GM21576 (cell line): ENCODE measurements at regions not wholly inside any gene's neighbourhood (a gene's known extent, or its start where the extent isn't known, plus 50 kb on each side); places are given as distances from the start of the nearest gene placed in this dataset.

Experiments used
- ATAC-seq: cut with Tn5 transposase; IDR thresholded peaks from one replicate; pipeline ENCODE4 v1.9.1; 2021; ENCODE audit warnings: mild to moderate bottlenecking, moderate library complexity; ENCODE audit not compliant: unreplicated experiment

- no peak for ATAC-seq
Observed at GRCh38 chr2:12227941-12228608, 481.6 kb downstream of the LPIN1 start.

DNA sequence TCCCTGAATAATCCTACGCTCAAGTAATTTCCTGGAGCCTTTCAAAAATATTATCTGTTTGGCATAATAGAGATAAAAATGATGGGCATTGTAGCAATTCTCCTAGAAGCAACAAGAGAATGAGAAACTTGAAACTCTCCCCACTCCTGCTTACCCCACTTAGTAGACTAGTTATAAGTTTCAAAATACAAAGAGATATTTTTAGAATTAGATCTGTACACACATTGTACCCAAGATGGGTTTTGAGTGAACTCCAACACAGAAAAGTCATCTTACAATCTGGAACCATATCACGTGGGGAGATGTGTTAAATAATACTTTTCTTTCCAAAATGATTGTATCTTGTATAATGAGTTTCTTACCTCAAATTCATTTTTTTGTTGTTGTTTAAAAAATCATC, 484.9 kb downstream of the LPIN1 start:
- ATAC-seq = no peak

GRCh38 chr2:12232876-12233275, 483.9 kb upstream of the TRIB2 start:
- no peak for ATAC-seq

- no peak for ATAC-seq
Observed at GRCh38 chr2:12236136-12236844, 480.4 kb upstream of the TRIB2 start.

GRCh38 chr2:12240206-12240605, 476.5 kb upstream of the TRIB2 start:
- no peak for ATAC-seq

- ATAC-seq = no peak
Observed at GRCh38 chr2:12243381-12243780, 473.4 kb upstream of the TRIB2 start.

- no peak for ATAC-seq
Observed at GRCh38 chr2:12244070-12244469, 472.7 kb upstream of the TRIB2 start.

DNA sequence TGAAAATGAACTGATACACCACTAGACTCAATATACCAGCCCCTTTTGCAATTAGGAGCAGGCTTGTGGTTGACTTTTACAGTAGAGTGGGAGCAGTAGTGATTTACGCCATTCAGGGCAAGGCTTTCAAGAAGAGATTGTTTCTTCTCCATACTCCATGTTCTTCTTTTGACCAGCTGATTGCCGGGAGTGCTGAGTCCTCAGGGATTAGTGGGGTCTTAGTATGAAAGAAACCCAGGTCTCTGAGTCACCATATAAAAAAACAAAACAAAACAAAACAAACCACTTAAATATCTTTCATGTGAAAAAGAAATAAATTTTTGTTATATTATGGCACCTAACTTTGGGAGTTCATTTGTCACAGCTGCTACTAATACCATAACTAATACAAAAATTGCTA, 465.6 kb upstream of the TRIB2 start:
- ATAC-seq = no peak

DNA sequence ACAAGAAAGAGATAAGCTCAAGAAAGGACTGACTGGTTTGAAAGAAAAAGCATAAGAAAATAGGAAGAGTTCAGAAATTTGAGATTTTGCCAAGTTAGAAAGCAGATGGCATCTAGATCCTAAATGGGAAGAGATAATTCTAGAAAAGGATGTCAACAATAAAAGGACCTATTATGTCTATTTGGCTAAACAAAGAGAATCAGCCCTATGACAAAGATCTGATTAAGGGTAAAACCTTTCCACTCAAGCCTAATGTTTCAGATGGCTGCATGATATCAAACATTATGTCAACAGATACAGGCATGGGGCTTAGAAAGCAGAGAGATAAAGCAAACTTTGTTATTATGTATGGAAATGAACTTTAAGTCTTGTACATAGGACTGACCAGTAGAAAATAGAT, 465.0 kb upstream of the TRIB2 start:
- ATAC-seq = no peak

DNA sequence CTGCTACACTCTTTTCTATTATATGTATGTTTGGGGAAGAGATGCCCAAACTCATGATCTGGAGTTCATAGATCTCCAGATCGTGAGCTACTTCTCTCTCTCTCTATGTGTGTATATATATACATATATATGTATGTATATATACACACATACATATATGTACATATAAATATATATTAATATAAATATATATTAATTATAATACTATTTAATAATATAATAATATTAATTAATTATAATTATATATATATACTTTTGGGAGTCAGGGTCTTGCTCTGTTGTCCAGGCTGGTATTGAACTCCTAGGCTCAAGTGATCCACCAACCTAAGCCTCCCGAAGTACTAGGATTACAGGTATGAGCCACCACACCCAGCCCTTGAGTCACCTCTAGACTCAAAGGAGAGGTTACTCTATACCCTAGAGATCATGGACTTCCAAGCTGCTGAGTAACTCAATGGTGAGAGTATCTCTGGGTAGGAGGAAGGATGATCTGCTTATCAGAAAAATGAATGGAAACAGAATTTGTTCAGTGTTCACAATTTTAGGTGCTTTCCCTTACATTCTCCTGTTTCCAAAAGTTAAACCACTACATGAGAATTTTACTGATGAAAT, 463.5 kb upstream of the TRIB2 start:
- ATAC-seq = no peak

GRCh38 chr2:12254280-12254860, 462.4 kb upstream of the TRIB2 start:
- ATAC-seq = no peak

GRCh38 chr2:12256206-12256605, 460.5 kb upstream of the TRIB2 start:
- no peak for ATAC-seq

- ATAC-seq = no peak
Observed at GRCh38 chr2:12257476-12257875, 459.3 kb upstream of the TRIB2 start.

DNA sequence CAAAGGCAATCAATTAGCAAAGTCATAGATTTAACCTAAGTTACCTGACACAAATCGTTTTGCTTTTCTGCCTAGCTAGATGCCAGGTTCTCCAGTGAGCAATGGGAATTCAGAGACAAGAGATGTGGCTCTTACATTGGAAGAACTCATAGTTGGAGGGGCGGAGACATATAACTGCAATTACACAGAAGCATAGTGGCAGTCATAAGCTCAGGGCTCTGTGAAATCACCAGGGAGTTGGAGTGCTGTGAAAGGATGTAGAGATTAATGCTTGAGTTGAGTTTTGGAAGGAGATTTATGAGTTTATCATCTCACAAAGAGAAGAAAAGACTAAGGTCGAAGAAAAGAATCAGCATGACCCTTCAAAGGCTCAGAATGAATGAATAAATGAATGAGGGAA, 457.2 kb upstream of the TRIB2 start:
- no peak for ATAC-seq

DNA sequence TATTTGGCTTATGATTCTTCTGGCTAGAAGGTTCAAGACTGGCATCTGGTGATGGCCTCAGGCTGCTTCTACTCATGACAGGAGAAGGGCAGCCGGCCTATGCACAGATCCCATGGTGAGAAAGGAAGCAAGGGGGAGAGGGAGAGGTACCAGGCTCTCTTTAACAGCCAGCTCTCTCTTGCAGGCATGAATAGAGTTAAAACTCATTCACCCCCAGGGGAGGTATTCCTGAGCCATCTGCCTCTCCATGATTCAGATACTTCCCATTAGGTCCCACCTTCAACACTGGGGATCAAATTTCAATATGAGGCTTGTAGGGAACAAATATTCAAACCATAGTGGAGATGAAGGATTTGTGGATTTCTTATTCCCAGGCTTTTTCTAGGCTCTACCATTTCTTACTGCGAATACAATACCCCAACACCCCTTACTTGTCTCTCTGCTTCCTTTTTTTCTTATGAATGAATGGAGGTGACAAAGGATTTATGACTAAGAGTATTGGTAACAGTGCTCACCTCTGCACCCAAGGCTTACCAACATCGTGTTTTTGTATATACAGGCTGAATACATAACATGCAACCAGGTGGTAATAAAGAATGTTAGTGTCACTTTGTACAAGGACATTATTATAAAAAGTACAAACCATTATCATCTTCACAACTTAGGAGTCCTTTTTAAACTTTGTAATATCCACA, 454.6 kb upstream of the TRIB2 start:
- ATAC-seq = no peak

- ATAC-seq = no peak
Observed at GRCh38 chr2:12262681-12263436, 453.9 kb upstream of the TRIB2 start.

- ATAC-seq = no peak
Observed at GRCh38 chr2:12263730-12264129, 453.0 kb upstream of the TRIB2 start.

DNA sequence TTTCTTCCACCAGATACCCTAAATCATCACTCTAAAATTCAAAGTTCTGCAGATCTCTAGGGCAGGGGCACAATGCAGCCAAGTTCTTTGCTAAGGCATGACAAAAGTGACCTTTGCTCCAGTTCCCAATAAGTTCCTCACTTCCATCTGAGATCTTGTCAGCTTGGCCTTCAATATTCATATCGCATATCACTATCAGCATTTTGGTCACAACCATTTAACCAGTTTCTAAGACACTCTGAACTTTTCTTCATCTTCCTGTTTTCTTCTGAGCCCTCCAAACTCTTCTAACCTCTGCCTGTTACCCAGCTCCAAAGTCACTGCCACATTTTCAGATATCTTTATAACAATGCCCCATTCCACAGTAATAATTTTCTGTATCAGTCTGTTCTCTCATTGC, 452.6 kb upstream of the TRIB2 start:
- ATAC-seq = no peak

DNA sequence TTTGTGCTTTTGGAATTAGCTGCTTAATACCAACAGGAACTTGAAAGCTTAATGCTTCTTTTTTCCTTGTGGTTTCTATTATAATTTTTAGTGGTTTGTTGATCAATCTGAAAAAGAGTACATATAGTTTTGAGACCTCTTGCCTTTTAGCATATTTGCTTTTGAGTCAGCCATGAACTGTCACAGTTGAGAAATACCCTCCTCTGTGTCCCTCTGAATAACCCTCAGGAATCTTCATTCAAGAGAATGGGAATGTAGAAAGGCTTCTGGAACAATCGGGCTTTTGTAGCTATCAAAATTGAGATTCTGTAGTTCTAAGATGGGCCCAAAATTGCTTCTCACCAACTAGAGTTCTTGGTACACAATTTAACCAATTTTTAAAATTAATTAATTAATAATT, 451.1 kb upstream of the TRIB2 start:
- no peak for ATAC-seq

- no peak for ATAC-seq
Observed at GRCh38 chr2:12267042-12267441, 449.7 kb upstream of the TRIB2 start.
